GM13977 (cell line): ENCODE measurements at regions not wholly inside any gene's neighbourhood (a gene's known extent, or its start where the extent isn't known, plus 50 kb on each side); places are given as distances from the start of the nearest gene placed in this dataset.

Experiments used
- DNase-seq: peaks from one replicate; pipeline ENCODE4 v3.0.0; 2012; ENCODE audit warnings: low spot score
- CTCF ChIP-seq: IDR thresholded peaks from 2 replicates; pipeline ENCODE4 v1.5.1; 2012; ENCODE audit warnings: mild to moderate bottlenecking, control low read depth; ENCODE audit not compliant: insufficient read depth; ENCODE audit errors: extremely low read depth, missing control alignments
- in situ Hi-C: fragments of 300-500 bp; cut with MboI; formaldehyde crosslinking; loops from one replicate; pipeline ENCODE4 v1.12.0; 2022; ENCODE audit warnings: low sequenced_read_pairs, low pct_unique_long_range_greater_than_20kb, mixed read lengths, inconsistent platforms; ENCODE audit not compliant: unreplicated experiment

GRCh38 chr7:8373851-8374250 lies 59.6 kb upstream of the NXPH1 start:
- no peak for DNase-seq
- TF ChIP-seq CTCF, result no peak
- in situ Hi-C loops, result no loop called here

- DNase-seq, result no peak
- in situ Hi-C loops, result no loop called here
- TF ChIP-seq CTCF, result no peak
These were observed 54.9 kb upstream of the NXPH1 start for GRCh38 chr7:8378349-8379019.

- TF ChIP-seq CTCF, result no peak
- DNase-seq, result no peak
- in situ Hi-C loops, result no loop called here
These were observed 54.1 kb upstream of the NXPH1 start for GRCh38 chr7:8379264-8379663.

- no peak for DNase-seq
- in situ Hi-C loops, result no loop called here
- no peak for TF ChIP-seq CTCF
These were observed 53.3 kb upstream of the NXPH1 start for GRCh38 chr7:8380130-8380529.

GRCh38 chr7:8382004-8382730 lies 51.2 kb upstream of the NXPH1 start:
- DNase-seq, result no peak
- in situ Hi-C loops, result no loop called here
- no peak for TF ChIP-seq CTCF
